ENCODE measurements at regions not wholly inside any gene's neighbourhood (a gene's known extent, or its start where the extent isn't known, plus 50 kb on each side); places are given as distances from the start of the nearest gene placed in this dataset.
"Not testable (repeated sequence)": the region's sequence is repeated elsewhere in the genome, so short reads cannot be mapped to it uniquely, and the experiment has no call there.

GRCh38 chr17:83171661-83172060, 92.3 kb downstream of the METRNL start:
- TF ChIP-seq, protein P1, sequence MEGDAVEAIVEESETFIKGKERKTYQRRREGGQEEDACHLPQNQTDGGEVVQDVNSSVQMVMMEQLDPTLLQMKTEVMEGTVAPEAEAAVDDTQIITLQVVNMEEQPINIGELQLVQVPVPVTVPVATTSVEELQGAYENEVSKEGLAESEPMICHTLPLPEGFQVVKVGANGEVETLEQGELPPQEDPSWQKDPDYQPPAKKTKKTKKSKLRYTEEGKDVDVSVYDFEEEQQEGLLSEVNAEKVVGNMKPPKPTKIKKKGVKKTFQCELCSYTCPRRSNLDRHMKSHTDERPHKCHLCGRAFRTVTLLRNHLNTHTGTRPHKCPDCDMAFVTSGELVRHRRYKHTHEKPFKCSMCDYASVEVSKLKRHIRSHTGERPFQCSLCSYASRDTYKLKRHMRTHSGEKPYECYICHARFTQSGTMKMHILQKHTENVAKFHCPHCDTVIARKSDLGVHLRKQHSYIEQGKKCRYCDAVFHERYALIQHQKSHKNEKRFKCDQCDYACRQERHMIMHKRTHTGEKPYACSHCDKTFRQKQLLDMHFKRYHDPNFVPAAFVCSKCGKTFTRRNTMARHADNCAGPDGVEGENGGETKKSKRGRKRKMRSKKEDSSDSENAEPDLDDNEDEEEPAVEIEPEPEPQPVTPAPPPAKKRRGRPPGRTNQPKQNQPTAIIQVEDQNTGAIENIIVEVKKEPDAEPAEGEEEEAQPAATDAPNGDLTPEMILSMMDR (conservative IDR thresholded peaks at IDR 0.05; ENCODE audit: low read depth, low read length) = no peak
- no peak overlapping the region for H3K4me3 ChIP-seq (ENCODE audit: low read length)
- DNase-seq (ENCODE audit: low read depth) = no peak

DNA sequence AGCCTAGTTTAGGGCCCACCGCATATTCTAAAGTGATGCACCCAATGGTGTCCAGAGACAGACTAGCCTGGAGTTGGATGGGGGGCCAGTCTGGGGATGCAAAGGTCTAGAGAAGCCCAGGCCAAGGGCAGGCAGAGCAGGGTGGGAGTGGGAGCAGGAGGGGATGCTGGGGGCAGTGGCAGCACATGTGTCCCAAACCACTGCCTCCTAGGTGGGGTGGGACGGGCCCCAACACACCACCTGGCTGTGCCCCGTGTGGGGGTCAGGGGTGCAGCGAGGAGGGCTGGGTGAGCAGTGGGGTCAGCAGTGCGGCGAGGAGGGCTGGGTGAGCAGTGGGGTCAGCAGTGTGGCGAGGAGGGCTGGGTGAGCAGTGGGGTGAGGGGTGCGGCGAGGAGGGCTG, 92.7 kb downstream of the METRNL start:
- not testable (repeated sequence) for DNase-seq (ENCODE audit: low read depth)

GRCh38 chr17:83172646-83173045, 93.2 kb downstream of the METRNL start:
- not testable (repeated sequence) for DNase-seq (ENCODE audit: low read depth); H3K4me3 ChIP-seq (ENCODE audit: low read length)

More for the DNA sequence above, 92.7 kb downstream of the METRNL start:
- not testable (repeated sequence) for H3K4me3 ChIP-seq (ENCODE audit: low read length)

- not testable (repeated sequence) for DNase-seq (ENCODE audit: low read depth); H3K4me3 ChIP-seq (ENCODE audit: low read length)
These were observed 93.9 kb downstream of the METRNL start for GRCh38 chr17:83173180-83173913.

GRCh38 chr17:83173914-83174361, 94.5 kb downstream of the METRNL start:
- no peak for DNase-seq (ENCODE audit: low read depth)
- H3K4me3 ChIP-seq (ENCODE audit: low read length) = no peak overlapping the region
- TF ChIP-seq, protein P1 (conservative IDR thresholded peaks at IDR 0.05; ENCODE audit: low read depth, low read length) = no peak

GRCh38 chr17:83174362-83175118, 95.1 kb downstream of the METRNL start:
- H3K4me3 ChIP-seq (ENCODE audit: low read length) = no peak overlapping the region
- TF ChIP-seq, protein P1 (conservative IDR thresholded peaks at IDR 0.05; ENCODE audit: low read depth, low read length) = no peak
- no peak for DNase-seq (ENCODE audit: low read depth)

- TF ChIP-seq, protein P1 (conservative IDR thresholded peaks at IDR 0.05; ENCODE audit: low read depth, low read length) = no peak
- no peak overlapping the region for H3K4me3 ChIP-seq (ENCODE audit: low read length)
- no peak for DNase-seq (ENCODE audit: low read depth)
These were observed 95.9 kb downstream of the METRNL start for GRCh38 chr17:83175119-83175821.

DNA sequence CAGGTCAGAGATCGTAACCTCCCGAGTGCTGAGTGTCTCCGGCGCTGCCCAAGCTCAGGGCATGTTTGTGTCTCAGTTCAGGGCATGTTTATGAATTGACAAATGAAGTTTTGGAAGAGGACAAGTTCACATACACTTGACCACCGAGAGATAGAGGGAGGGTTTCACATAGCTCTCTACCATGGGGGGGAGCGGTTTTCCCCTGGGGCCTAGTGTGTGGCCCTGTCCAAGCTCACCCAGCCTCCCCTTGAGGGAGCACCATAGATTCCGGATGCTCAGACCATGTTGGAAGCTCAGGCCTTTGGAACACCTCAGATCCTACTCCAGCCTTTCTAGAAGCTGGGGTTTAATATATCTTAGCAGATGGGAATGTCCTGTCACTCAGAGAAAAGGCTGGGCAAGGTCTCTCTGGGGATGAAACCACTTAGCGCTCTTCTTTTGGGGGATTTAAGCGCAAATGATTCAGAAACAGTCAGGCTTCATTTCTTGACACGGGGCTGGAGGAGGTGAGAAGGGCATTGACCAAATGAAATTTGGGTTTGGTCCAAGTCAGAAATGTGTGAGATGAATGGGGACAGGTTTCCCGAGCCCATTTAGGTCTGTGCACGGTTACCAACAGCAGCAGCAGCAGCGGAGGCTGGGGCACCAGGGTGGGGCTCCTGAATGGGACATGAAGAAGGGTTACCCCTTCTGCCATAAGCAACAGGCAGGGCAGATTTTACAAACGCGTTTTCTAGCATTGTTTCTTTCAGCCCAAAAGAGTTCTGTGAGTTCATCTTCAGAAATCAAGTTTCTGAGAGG, 96.6 kb downstream of the METRNL start:
- TF ChIP-seq, protein P1 (conservative IDR thresholded peaks at IDR 0.05; ENCODE audit: low read depth, low read length) = no peak
- no peak overlapping the region for H3K4me3 ChIP-seq (ENCODE audit: low read length)
- no peak for DNase-seq (ENCODE audit: low read depth)

Data from retinal pigment epithelial cell (primary cell).